DMS53 treated with DMSO at 0.1 percent for 48 hours (cell line): ENCODE measurements at regions not wholly inside any gene's neighbourhood (a gene's known extent, or its start where the extent isn't known, plus 50 kb on each side); places are given as distances from the start of the nearest gene placed in this dataset.
"Not testable (repeated sequence)": the region's sequence is repeated elsewhere in the genome, so short reads cannot be mapped to it uniquely, and the experiment has no call there.

Experiments
- DNase-seq: peaks from one replicate; lab custom pipeline; 2025; ENCODE audit not compliant: unreplicated experiment; lab: John Stamatoyannopoulos, UW

GRCh38 chr16:79988089-79988488 is 387.6 kb upstream of the MAF start:
- DNase-seq = no peak

GRCh38 chr16:79986352-79986751 is 385.8 kb upstream of the MAF start:
- no peak for DNase-seq

DNA sequence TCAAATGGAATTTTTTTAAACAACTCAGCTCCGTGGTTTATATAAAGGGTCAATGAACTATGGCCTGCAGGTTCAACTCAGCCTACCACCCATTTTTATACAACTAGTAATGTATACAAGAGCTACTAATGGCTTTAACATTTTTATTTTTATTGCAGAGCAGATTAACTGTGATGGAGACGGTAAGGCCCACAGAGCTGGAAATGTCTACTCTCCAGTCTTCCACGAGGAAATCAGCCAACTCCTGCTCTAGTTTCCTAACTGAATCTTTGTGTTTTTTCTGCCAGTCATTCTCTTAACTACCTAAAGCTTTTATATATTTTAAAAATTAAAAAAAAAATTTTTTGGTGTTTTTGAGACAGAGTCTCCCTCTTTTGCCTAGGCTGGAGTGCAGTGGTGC is 385.1 kb upstream of the MAF start:
- DNase-seq = no peak

DNA sequence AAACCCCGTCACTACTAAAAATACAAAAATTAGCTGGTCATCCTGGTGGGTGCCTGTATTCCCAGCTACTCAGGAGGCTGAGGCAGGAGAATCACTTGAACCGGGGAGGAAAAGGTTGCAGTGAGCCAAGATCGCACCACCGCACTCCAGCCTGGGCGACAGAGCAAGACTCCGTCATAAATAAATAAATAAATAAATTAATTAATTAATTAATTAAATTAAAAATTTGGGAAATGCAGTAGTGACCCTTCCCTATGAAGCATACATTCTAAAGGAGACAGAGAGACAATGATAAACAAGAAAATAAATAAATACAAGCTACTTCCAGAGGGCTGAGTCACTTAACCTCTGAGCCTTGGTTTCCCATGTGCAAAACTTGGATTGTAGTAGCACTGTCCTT is 383.6 kb upstream of the MAF start:
- DNase-seq = not testable (repeated sequence)

DNA sequence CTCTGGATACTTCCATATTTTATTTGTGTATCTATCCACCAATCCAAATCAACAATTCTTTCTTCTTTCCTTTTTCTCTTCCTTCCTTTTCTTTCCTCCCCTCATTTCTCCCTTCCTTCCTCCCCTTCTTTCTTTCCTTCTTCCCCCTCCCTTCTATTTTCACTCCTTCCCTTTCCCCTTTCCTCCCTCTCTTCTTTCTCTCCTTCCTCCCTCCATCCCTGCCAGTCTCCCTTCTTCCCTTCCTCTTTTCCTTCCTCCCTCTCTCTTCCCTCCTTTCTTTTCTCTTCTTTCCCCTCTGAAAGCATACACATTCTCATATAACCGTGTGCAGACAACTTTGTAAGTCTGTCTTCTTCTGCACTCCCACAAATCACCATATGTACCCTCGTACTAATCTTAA is 382.3 kb upstream of the MAF start:
- no peak for DNase-seq

- no peak for DNase-seq
Measured at GRCh38 chr16:79982361-79982760, 381.8 kb upstream of the MAF start.

DNA sequence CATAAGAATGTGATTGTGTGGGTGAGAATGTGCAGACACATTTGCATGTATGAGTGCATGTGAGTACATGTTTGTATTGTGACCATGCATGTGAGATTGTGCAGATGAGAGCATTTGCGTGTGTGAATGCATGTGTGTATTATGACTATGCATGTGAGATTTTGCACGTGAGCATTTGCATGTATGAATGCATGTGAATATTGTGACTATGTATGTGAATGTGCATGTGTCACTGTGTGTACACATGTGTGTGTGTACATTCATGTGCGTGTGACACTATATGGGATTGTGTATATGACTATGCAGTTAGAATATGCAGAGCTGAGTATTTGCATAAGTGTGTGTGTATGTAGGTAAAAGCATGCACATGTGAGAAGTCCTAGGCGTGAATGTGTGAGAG is 381.3 kb upstream of the MAF start:
- DNase-seq = no peak

- no peak for DNase-seq
Measured at GRCh38 chr16:79980650-79981521, 380.3 kb upstream of the MAF start.

DNA sequence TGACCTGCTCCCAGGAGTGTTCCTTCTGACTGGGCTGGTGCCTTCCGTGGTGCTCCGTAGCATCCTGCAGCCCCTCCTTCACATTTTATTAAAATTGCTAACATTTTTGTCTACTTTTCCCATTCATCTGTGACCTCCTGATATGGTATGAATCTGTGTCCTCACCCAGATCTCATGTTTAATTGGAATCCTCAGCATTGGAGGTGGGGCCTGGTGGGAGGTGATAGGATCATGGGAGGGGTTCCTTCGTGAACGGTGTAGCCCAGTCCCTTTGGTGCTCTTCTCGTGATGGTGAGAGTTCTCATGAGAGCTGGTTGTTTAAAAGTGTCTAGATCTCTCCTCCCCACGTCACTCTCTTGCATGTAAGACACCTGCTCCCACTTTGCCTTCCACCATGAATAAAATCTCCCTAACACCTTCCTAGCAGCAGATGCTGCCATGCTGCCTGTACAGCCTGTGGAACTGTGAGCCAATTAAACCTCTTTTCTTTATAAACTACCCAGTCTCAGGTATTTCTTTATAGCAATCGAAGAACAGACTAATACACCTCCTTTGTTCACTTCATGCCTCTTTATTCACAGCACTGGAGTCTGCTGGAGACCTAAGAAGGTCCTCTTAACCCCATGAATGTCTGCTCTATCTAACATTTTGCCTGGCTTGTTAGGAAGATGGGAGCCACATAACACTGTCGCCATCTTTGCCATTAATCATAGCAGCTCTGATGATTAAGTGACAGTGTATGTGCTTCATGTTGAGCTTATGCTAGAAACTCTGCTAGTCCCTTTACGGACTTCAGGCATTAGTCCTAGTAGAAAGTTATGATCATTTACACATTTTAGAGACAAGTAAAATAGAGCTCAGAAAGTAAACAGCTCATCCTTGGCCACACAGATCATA is 377.7 kb upstream of the MAF start:
- DNase-seq = no peak

DNA sequence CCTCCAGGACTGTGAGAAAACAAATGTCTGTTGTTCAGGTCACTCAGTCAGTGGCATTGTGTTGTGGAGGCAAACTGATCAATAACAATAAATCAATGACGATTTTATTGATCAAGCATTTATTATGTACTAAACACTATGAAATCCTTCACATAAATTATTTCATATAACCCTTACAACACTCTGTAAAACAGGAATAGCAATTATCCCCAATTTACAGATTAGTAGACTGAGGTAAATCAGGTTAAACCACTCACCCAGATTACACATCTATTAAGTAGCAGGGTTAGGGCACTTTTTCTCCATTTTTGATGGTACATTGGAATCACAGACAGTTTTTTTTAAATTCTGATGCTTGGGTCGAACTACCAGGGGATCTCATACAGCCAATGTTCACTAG is 372.8 kb upstream of the MAF start:
- no peak for DNase-seq

- DNase-seq = no peak
Measured at GRCh38 chr16:79972053-79972704, 371.6 kb upstream of the MAF start.

DNA sequence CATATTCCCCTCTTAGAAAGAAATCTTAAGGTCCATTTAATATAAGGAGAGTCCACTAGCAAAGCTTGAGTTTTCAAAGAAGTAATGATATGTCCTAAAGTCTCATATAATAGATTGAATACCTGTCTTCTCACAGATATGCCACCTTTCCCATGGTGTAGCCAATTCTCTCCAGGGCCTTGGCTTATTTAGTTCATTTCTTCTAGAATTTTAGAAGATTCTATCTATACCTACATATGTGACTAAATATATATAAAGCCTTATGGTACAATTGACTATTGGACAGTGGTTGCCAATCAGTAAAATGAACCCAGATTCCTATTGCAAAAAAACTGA is 370.7 kb upstream of the MAF start:
- DNase-seq = no peak

DNA sequence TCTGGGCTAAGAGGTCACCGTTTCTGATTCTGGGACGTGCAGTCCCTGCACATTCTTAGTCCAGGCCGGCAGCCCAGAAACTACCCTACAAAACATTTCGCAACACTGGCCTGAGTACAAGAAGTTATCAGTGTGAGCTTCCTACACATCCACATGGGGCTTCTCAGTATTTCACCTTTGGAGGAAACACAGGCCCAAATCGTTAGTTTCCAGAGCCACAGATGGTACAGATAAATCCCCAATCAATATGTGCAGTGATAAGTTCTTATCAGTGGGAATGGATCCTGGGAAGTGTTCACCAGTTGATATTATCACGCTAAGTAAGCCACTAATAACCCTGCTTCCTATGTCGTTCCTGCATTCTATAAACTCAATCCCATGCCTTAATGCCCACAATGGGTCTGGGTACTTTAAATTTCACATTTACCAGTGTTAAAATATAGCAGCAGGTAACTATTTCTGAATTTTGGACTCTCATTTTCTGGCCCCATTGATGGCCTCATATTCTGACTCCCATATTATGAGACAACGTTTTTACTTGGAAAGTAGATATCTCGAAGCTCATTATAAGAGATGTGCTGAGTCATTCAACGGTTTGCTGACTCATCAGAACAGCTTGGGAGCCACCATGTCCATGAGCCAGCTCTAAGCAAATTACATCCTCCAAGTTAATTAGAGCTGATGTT is 370.2 kb upstream of the MAF start:
- no peak for DNase-seq

- no peak for DNase-seq
Measured at GRCh38 chr16:79970087-79970486, 369.6 kb upstream of the MAF start.

GRCh38 chr16:79969458-79969857 is 368.9 kb upstream of the MAF start:
- no peak for DNase-seq

GRCh38 chr16:79966226-79966625 is 365.7 kb upstream of the MAF start:
- no peak for DNase-seq

- DNase-seq = no peak
Measured at GRCh38 chr16:79965718-79966117, 365.2 kb upstream of the MAF start.

DNA sequence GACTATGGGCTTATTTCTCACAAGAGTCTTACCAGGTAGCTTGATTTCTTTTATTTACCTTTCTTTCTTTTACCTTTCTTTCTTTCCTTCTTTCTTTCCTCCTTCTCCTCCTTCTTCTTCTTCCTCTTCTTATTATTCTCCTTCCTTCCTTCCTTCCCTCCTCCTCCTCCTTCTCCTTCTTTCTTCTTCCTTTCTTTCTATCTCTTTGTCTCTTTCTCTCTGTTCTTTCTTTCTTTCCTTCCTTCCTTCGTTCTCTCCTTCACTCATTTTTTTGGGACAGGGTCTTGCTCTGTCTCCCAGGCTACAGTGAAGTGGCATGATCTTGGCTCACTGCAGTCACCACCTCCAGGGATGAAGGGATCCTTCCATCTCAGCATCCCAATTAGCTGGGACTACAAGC is 363.6 kb upstream of the MAF start:
- DNase-seq = no peak

DNA sequence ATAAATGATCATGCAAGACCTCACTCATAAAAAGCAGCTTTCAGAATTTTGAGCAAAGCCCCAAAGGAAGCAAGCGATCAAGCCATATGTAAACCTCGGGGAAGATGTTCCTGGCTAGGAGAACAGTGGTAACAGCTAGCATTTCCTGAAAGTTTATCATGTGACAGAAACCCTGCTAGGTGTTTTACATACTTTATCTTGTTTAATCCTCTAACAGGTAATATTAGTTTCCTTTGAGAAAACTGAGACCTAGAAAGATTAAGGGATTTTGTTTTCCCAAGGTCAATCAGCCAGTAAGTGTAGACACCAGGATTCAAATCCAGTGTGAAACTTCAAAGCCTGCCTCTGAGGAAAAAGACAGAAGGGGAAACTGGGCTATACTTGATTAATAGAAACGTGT is 362.4 kb upstream of the MAF start:
- DNase-seq = no peak

DNA sequence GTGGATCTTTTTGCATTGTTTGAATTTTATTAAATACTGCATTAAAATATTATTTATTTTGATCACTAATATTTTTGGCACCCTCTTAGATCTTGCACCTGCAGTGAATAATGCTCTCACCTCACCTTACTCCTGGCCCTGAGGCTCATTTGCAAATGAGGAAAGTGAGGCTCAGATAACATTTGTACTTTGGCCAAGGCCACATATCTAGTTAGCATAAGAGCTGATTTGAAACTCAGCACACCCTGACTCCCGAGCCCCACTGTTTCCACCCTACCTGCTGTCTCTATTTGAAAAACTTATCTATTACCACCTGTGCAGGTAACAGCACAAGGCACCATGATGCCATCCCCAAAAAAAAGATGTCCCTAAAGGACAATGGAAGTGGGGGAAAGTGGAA is 358.7 kb upstream of the MAF start:
- no peak for DNase-seq
